CD4-positive, alpha-beta T cell treated with Interleukin-6 for 4 hours (primary cell): ENCODE measurements at regions not wholly inside any gene's neighbourhood (a gene's known extent, or its start where the extent isn't known, plus 50 kb on each side); places are given as distances from the start of the nearest gene placed in this dataset.
"Not testable (repeated sequence)": the region's sequence is repeated elsewhere in the genome, so short reads cannot be mapped to it uniquely, and the experiment has no call there.

ENCODE experiments used
- DNase-seq: peaks from one replicate; pipeline ENCODE4 v3.0.0-alpha.2; 2020; ENCODE audit warnings: mixed read lengths

DNA sequence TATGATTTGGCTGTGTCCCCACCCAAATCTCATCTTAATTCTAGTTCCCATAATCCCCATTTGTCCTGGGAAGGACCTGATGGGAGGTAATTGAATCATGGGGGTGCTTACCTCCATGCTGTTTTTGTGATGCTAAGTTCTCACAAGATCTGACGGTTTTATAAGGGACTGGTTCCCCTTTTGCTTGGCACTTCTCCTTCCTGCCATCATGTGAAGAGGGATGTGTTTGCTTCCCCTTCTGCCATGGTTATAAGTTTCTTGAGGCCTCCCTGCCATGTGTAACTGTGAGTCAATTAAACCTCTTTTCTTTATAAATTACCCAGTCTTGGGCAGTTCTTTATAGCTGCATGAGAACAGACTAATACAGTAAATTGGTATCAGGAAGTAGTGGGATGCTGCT is 114.1 kb downstream of the ZNF648 start:
- no peak for DNase-seq

DNA sequence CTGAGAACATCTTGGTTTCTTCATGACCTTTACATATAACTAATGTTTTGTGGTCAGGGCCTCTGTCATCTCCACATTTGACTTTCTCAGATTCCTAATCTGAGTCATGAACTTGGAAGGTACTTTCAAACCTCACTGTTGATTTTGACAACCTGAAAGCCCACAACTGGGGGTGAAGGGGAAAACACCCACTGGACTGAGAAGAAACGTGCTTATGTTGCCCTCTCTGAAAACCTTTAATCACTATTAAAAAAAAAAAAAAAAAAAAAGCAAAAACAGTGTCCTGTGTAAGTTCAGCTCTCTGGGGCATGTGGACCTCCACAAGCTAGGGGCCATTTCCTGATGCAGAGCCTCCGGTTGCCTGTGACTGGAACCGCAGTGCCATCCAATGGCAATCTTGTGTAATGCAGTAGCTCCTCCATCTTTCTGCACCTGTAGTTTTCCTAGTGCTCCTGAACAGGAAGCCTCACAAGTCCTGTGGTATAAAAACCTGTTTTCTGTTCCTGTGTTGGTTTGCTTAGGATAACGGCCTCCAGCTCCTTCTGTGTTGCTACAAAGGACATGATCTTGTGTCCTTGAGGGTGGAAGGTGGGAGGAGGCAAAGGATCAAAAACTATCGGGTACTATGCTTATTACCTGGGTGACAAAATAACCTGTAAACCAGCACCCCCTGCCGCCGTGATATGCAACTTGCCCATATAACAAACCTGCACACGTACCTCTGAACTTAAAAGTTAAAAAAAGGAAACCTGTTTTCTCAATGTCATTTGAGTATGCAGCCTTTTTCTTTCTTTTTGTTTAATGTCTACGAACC is 124.5 kb downstream of the ZNF648 start:
- peak; percentile 29 for DNase-seq

DNA sequence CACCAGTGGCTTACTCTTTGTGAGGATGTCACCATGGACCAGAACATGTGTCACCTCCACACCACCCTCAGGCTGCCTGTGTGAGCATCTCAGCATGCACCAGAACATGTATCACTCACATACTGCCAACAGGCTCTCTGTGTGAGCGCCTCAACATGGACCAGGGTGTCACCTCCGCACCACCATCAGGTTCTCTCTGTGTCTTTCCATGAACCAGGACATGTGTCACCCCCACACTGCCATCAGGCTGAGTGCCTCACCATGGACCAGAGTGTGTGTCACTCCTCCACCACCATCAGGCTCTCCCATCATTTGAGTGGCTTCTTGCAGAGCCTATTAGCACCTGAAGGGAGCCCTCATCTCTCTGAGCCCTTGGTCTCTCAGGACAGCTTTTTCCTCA is 125.2 kb downstream of the ZNF648 start:
- no peak for DNase-seq

DNA sequence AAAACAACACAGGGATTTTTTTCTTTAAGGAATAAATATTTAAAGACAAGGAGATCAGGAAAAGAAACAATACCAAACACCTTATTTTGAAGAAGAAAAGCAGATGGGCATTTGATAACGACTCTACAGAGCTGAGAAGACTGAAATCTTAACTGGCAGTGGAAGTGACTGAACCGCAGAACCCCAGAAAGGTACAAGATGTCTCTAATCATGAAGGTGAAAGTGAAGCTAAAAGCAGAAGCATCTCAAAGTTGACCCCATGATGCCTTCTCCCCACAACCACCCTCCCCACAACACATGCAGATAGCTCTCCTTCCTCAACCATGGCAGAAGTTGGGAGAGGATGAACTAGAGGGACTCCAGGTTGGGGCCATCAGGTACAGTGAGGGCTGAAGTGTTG is 129.6 kb downstream of the ZNF648 start:
- DNase-seq, result no peak

DNA sequence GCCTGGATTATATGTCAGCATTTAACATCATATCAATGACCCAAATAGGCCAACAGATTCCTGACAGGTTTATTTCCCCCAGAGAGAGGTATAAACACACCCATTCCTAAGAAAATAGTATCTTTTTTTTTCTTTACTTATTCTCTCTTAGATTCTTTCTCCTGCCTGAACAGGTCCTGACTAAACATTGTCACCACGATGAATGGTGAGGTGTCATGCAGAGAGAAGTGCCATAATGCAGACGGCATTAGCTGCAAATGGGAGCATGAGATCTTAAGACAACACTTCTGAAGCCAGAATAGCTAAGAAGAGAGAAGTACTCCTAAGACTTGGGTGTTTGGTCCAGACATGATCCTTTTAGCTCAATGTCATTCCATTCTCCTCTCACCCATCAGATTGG is 131.3 kb downstream of the ZNF648 start:
- no peak for DNase-seq

DNA sequence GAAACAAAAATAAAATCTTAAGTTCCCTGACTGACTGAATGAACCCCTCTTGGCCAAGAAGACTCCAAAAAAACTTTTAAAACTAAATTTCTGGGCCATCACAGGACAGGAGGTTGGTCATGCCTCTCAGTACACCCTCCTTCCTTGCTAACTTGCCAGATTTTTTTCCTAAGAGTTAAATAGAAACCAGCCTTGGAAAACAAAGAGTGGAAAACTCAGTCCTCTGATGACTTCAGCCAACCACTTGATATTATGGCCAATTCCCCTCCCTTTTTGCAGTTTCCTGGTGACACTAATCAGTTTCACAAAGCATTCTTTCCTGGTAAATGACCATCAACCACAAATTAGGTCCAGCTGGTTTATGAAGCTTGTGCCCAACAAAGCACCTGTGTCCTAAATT is 134.8 kb downstream of the ZNF648 start:
- DNase-seq, result no peak

DNA sequence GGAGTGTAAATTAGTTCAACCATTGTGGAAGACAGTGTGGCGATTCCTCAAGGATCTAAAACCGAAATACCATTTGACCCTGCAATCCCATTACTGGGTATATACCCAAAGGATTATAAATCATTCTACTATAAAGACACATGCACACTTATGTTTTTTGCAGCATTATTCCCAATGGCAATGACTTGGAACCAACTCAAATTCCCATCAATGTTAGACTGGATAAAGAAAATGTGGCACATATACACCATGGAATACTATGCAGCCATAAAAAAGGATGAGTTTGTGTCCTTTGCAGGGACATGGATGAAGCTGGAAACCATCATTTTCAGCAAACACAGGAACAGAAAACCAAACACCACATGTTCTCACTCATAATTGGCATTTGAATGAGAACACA is 137.5 kb downstream of the ZNF648 start:
- not testable (repeated sequence) for DNase-seq

DNA sequence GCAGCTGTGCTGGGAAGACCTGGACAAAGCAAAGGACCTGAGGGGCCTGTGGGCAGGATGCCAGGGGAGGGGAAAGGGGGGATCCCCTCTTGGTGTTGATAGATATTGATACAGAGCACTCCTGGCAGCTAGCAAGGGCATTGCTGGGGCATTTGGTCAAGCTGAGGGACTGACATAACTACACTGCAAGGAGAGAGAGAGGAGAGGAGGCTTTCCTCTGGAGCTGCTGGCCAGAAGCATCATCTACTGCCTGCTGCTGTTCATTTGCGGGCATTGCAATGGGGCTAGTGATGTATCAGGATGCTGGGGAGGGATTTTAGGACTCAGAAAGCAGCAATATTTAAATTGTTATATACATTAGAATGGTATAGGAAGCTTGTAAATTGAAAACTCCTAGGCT is 142.0 kb downstream of the ZNF648 start:
- no peak for DNase-seq

DNA sequence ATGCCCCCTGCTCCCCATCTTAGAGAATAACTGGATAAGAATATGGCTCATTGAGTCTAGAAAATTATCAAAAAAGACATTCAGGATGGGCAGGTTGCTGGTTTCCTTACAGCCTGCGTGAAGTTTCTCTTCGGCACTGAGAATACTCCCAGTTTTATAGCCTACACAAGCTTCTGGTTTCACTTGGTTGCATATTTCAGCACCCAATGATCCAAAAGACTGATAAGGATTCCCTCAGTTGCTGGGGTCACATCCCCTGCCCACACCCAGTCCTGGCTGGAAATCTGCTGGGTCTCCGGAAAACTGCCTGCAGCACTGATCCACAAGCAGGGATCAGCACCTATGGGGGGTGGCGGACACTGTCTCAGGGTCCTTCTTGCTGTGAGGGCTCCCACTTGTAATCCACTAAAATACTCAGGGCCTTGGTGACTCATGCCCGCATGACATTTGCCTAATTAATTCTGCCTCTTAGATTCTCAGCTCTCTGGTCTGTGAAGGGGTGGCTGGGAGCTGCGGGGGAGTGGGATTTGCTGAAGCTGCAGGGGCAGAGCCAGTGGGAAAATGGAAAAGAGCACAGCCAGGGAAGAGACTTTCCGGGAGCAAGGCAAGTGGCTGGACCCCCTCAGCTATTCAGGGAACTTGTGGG is 142.5 kb downstream of the ZNF648 start:
- no peak for DNase-seq

DNA sequence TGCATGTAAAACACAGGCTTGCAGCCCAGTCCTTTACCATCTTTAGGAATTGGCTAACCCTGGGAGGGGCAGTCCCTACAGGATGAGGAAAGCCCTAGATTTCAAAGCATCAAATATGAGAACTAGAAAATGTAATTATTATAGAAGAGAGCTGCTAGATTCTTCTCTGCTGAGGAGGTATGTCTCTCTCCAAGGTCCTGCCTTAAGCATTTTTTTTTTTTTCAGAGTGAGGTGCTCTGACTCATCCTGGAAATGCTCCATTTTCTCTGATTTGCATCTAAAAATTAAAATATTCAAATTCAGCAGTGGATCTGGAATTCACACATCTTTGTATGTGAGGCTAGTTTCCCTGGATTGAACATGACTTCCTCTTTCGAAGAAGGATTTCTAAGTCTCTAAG is 149.8 kb downstream of the ZNF648 start:
- DNase-seq, result no peak

DNA sequence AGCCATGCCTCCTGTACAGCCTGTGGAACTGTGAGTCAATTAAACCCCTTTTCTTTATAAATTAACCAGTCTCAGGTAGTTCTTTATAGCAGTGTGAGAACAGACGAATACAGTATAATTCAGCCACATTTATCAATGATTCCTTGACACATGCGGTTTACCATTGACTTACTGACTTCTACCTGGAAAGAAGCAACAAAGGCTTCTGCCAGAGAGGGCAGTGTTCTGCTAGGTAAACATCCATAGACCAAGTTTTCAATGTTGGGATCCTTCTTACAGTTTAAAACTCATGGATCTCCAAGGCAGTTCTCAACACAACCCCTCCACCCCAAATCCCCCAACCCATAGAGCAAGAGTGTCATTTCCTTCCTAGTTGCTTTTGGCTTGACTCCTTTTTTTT is 150.6 kb downstream of the ZNF648 start:
- DNase-seq, result no peak

DNA sequence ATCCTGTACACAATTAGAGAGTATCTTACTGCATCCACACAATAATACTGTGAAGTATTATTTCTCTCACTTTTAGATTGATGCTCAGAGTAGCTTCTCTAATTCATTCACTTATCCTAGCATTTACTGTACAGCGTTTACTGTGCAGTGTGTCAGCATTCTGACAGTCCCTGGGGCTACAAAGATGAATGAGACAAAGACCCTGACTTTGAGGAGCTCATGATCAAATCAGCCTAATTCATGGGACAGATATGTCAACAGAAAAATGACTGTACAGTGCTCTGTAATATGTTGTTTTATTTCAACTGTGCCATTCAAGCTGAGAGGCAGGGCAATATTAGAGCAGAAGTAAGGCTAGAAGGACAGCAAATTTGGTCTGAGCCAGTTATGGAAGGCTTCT is 152.5 kb downstream of the ZNF648 start:
- DNase-seq, result no peak

DNA sequence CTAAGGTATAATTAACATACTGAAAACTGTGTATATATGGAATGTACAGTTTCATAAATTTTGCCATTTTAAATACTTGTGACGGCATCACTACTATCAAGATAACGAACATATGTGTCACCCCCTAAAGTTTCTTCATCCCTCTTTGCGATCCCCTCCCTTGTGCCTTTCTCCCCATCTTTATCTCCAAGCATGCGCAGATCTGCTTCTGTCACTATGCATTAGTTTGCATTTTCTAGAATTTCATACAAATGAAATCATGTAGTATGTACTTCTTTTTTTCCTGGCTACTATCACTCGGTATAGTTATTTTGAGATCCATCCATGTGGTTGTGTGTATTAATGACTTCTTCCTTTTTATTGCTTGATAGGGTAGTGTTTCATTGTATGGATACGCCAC is 154.9 kb downstream of the ZNF648 start:
- DNase-seq, result no peak

DNA sequence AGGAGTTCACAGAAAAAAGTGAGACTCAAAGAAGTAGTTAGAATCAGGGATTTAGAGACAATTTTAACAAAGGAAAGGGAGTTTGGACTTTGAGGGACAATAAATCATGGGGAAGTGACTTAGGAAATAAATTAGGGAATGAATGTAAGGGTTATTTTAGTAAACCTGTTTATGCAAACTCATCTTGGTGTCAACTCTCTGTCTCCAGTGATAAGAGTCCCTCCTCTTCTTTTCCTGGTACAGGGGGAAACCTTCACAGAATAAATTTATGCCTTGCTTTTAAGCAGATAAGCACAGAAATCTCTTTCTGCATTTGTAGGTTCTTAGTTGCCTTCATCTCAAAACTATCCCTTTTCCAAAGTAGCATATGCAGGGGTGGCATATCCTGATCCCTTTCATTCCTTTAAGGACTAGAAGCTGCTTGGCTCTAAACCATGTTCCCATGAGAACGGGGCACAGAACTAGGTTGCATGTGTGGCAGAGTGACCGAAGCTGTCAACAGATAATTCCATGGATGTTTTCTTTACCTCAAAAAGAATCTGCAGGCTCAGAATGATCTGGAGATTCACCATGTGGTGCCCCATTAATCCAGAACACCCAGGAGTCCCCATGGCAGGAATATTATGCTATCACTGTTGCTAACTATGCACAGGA is 155.4 kb downstream of the ZNF648 start:
- no peak for DNase-seq

DNA sequence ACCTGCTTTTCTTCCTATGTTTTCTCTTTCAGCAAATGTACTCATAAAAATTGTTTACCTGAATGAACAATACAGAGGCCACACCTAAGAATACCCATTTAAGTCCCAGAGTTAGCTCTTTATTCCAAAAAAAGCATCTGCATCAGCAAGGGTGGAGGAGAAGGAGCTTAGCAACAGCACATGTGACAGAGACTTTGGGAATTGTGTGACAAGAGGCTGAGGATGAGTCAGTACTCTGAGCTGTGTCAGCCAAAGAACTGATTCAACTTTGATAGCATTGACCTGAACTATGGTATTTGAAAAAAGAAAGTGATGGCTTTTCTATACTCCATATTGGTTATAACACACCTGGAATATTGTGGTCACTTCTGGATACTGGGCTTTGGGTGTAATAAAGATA is 162.7 kb downstream of the ZNF648 start:
- DNase-seq, result no peak

DNA sequence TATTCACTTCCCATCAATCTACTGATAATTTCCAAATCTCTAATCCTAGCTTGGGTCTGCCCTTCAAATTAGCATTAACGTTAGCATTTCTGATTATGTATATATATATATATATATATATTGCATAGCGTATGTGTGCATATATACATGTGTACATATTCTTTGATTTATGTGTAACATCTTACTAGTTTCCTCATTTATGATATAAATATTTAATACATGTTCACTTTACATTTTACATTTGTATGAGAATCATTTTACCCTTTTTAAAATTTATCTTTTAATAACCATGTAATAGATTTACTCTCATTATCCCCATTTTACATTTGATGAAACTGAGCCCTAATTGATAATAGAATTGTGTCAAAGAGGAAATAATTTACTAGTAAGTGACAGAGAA is 164.7 kb downstream of the ZNF648 start:
- no peak for DNase-seq

DNA sequence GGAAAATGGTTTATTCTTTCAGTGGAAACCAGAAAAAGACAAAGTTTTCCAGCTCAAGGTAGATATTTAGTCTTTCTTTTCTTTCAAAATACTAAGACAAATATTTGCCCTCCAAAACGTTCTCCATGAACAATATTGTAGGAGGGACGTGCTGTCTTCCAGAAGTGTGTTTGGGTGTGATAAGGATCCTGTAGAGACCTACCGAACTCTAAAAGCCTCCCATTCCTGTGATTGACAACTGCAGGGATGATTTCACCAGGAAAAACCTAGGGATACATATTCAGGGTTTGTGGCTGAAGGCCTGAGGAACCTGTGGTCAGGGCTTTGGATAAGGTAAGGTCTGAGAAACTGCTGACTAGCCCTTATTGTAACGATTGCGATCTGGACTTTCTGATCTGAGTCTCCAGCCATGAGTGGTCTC is 167.1 kb downstream of the ZNF648 start:
- DNase-seq, result no peak

DNA sequence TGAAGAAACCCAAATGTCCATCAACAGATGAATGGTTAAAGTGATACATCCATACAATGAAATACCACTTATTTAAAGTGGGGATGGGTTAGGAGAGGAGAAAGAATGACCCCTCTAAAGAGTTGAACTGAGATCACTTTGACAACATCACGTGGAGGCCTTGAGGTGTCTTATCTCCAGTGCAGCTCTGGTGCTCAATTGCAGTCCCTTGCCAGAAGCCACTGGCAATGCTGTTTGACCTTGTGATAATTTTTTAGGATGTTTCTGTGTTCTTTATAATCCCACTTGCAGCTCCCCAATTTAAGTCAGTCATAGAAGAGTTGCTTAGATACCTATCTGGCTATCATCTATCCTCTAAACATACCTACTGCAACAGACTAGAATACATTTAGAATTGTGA is 167.6 kb downstream of the ZNF648 start:
- DNase-seq, result no peak

DNA sequence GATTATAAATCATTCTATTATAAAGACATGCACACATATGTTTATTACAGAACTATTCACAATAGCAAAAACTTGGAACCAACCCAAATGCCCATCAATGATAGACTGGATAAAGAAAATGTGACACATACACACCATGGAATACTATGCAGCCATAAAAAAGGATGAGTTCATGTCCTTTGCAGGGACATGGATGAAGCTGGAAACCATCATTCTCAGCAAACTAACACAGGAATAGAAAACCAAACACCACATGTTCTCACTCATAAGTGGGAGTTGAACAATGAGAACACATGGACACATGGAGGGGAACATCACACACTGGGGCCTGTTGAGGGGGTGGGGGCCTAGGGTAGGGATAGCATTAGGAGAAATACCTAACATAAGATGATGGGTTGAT is 168.4 kb downstream of the ZNF648 start:
- DNase-seq, result not testable (repeated sequence)

DNA sequence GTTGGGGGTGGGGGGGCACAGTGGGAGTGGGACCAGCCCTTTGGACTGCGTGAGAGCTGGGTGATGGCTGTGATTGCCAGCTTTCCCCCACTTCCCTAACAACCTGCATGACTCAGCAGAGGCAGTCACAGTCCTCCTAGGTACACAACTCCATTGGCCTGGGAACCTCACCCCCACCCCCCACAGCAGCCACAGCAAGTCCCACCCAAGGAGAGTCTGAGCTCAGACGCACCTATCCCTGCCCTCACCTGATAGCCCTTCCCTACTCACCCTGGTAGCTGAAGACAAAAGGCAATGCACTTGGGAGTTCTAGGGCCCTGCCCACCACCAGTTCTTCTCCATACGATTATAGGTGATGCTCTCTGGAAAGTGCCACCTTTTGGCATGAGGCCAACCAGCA is 188.9 kb downstream of the ZNF648 start:
- DNase-seq, result no peak

DNA sequence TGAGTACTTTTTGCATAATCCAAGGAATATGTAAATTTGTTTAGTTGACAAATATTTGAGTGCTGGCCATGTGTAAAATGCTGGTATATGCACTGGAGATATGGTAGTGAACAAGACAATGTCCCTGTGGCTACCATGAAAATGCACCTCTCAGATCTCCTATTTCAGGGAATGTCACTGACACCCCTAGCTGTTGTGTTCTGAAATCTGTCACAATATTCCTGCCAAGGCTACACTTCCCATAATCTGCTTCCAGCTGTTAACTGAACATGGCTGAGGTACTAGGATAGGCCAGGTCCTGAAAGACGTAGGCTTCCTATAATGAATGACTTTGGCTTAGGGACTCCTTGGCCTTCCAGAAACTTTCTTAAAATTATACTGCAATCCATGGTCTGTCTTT is 197.8 kb downstream of the ZNF648 start:
- DNase-seq, result no peak

DNA sequence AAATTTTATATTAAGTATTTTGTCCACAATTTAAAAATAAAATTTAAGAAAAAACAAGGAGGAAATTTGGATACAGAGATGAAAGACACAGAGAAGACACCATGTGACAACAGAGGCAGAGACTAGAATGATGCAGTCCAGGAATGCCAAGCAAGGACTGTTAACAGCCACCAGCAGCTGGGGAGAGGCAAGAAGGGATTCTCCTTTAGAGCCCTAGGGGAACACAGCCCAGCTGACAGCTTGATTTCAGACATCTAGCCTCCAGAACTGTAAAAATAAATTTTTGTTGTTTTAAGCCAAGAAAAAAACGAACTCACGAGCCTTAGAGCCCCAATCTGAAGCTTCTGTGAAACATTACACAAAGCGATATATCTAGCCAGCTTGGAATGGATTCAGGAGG is 198.5 kb downstream of the ZNF648 start:
- DNase-seq, result no peak

DNA sequence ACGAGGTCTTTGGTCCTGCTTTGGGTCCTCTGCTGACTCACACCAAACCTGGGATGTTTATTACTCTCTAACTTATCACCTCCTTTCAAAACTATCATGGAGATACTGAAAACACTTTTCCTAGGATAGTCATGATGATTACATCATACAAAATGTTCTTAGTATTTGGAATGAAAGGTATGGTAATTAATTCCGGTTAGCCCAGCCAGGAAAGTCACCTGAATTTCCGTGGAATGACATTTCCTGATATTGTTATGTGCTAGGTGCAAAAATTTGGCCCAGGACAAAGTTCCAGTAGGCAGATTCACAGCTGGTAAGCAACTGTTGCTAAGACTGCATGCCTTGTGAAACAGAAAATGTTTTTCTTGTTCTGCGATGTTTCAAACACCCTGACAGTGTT is 203.4 kb downstream of the ZNF648 start:
- DNase-seq, result no peak
